HepG2 (cell line): ENCODE measurements at regions not wholly inside any gene's neighbourhood (a gene's known extent, or its start where the extent isn't known, plus 50 kb on each side); places are given as distances from the start of the nearest gene placed in this dataset.

Experiments used
- ATAC-seq: fragments of 200-7000 bp; cut with Tn5 transposase; 3 replicates; pipeline ENCODE4 v1.9.1; 2020; ENCODE audit warnings: mild to moderate bottlenecking, moderate library complexity
- BruUV-seq: library from RNA; stranded (reverse); fragments of 400-500 nt; replicated peaks from 2 replicates; lab custom pipeline; 2021; lab: Mats Ljungman, UMichigan
- CTCF ChIA-PET: fragments of 300-600 bp; formaldehyde crosslinking; extraction: SDS; loops from one replicate; lab custom pipeline; 2021; ENCODE audit warnings: low total read pairs, inconsistent platforms, low intra/inter-chr PET ratio; lab: Yijun Ruan, JAX
- POLR2A ChIA-PET: fragments of 350-600 bp; sonication (Branson Sonifier 250); formaldehyde crosslinking; loops from one replicate; lab custom pipeline; 2020; ENCODE audit warnings: antibody characterized with exemption, inconsistent platforms; lab: Yijun Ruan, JAX
- DNase-seq: peaks from one replicate; pipeline ENCODE4 v3.0.0-alpha.2; 2015; ENCODE audit warnings: low spot score
- FAIRE-seq: peaks from 3 replicates; lab custom pipeline; 2011; peaks lifted over from hg19 to GRCh38; lab: Jason Lieb, UNC
- H2AFZ ChIP-seq: one replicate; pipeline ENCODE4 v1.6.1; 2011; ENCODE audit warnings: low read length, inconsistent platforms
- H3K27ac ChIP-seq: fragments of 300-600 bp; 3 replicates; pipeline ENCODE4 v1.8.0; 2011; ENCODE audit warnings: mixed run types, mild to moderate bottlenecking, mixed read lengths, low read length, inconsistent platforms; ENCODE audit not compliant: insufficient read depth; ENCODE audit errors: extremely low read length
- H3K27me3 ChIP-seq, 2 experiments: fragments of 200-600 bp in 1 of 2; 2 replicates in 1 of 2; 3 replicates in 1 of 2; pipeline versions ENCODE4 v1.6.0 to v1.8.0; 2011; ENCODE audit warnings: low read length in 2 of 2, mild to moderate bottlenecking in 2 of 2, moderate library complexity in 2 of 2, inconsistent platforms in 1 of 2; ENCODE audit not compliant: insufficient read depth in 2 of 2, control insufficient read depth in 1 of 2
- H3K36me3 ChIP-seq, 2 experiments: fragments of 200-600 bp in 1 of 2; replicated peaks in 1 of 2; 2 replicates in 1 of 2; 3 replicates in 1 of 2; pipeline versions ENCODE4 v1.5.1 to v1.8.0; 2011; ENCODE audit warnings: low read length in 2 of 2, inconsistent platforms in 1 of 2; ENCODE audit not compliant: insufficient read depth in 2 of 2, control insufficient read depth in 1 of 2
- H3K4me1 ChIP-seq: 2 replicates; pipeline ENCODE4 v1.5.1; 2012; ENCODE audit warnings: low read length, inconsistent platforms; ENCODE audit not compliant: insufficient read depth
- H3K4me2 ChIP-seq: 2 replicates; pipeline ENCODE4 v1.6.0; 2011; ENCODE audit warnings: low read depth, low read length, inconsistent platforms
- H3K4me3 ChIP-seq, 3 experiments: fragments of 200-600 bp in 1 of 3; sonication (generic), shearing (Covaris generic) in 1 of 3; replicated peaks in 1 of 3; 2 replicates each; pipeline ENCODE4 v1.5.1; 2011 to 2016; ENCODE audit warnings: low read length in 3 of 3, inconsistent platforms in 2 of 3, low read depth in 2 of 3, mild to moderate bottlenecking in 2 of 3, control low read depth in 1 of 3, mixed read lengths in 1 of 3; ENCODE audit not compliant: insufficient read depth in 1 of 3
- H3K79me2 ChIP-seq: one replicate; pipeline ENCODE4 v1.6.1; 2011; ENCODE audit warnings: low read length, inconsistent platforms; ENCODE audit not compliant: insufficient read depth
- H3K9ac ChIP-seq: 2 replicates; pipeline ENCODE4 v1.6.0; 2011; ENCODE audit warnings: mild to moderate bottlenecking, low read depth, low read length, inconsistent platforms; ENCODE audit not compliant: insufficient read depth
- H3K9me3 ChIP-seq: 2 replicates; pipeline ENCODE4 v1.5.1; 2012; ENCODE audit warnings: mild to moderate bottlenecking, low read length
- H4K20me1 ChIP-seq: 2 replicates; pipeline ENCODE4 v1.6.0; 2011; ENCODE audit warnings: inconsistent platforms, mild to moderate bottlenecking, low read length, moderate library complexity; ENCODE audit not compliant: insufficient read depth
- ESRRA ChIP-seq: sonication (generic); formaldehyde crosslinking; IDR thresholded peaks from 2 replicates; pipeline ENCODE4 v1.5.1; 2020; ENCODE audit warnings: mild to moderate bottlenecking, low read depth, missing genetic modification reagents
- HMGA1 ChIP-seq: sonication (generic); formaldehyde crosslinking; conservative IDR thresholded peaks from 2 replicates; pipeline ENCODE4 v1.4.0; 2020; ENCODE audit warnings: missing genetic modification reagents
- NR2F2 ChIP-seq: IDR thresholded peaks from 2 replicates; pipeline ENCODE4 v1.6.1; 2012; ENCODE audit warnings: low read depth, inconsistent platforms, borderline replicate concordance
- PRMT3 ChIP-seq: sonication (generic); formaldehyde crosslinking; IDR thresholded peaks from 2 replicates; pipeline ENCODE4 v1.8.1; 2022; ENCODE audit warnings: low read depth, mild to moderate bottlenecking, moderate library complexity, missing genetic modification reagents, borderline replicate concordance
- SMAD3 ChIP-seq: sonication (generic); formaldehyde crosslinking; IDR thresholded peaks from 2 replicates; pipeline ENCODE4 v1.4.0; 2020; ENCODE audit warnings: missing genetic modification reagents
- SMARCE1 ChIP-seq: fragments of 450-650 bp; IDR thresholded peaks from 2 replicates; pipeline ENCODE4 v1.6.1; 2017; ENCODE audit warnings: borderline replicate concordance
- SRSF1 ChIP-seq: fragments of 200-400 bp; formaldehyde crosslinking; optimal IDR thresholded peaks from 2 replicates; pipeline ENCODE3; 2017; ENCODE audit warnings: mild to moderate bottlenecking, low read depth, low read length, moderate library complexity
- TBX3 ChIP-seq: fragments of 450-650 bp; IDR thresholded peaks from 2 replicates; pipeline ENCODE4 v1.6.1; 2017; ENCODE audit warnings: antibody characterized with exemption, mild to moderate bottlenecking, inconsistent platforms, borderline replicate concordance
- TOPORS ChIP-seq: sonication (generic); formaldehyde crosslinking; IDR thresholded peaks from 2 replicates; pipeline ENCODE4 v1.8.0; 2023; ENCODE audit warnings: mild to moderate bottlenecking, missing genetic modification reagents
- ZNF616 ChIP-seq: sonication (generic); formaldehyde crosslinking; IDR thresholded peaks from 2 replicates; pipeline ENCODE4 v1.5.0; 2020; ENCODE audit warnings: low read depth, mild to moderate bottlenecking, missing genetic modification reagents
- ZNF629 ChIP-seq: sonication (generic); formaldehyde crosslinking; conservative IDR thresholded peaks from 2 replicates; pipeline ENCODE4 v1.5.0; 2020; ENCODE audit warnings: missing genetic modification reagents
- ZNF7 ChIP-seq: IDR thresholded peaks from 2 replicates; pipeline ENCODE4 v1.6.1; 2016; ENCODE audit warnings: missing biosample characterization, missing genetic modification reagents
- ZNF749 ChIP-seq: sonication (generic); formaldehyde crosslinking; IDR thresholded peaks from 2 replicates; pipeline ENCODE4 v1.8.0; 2022; ENCODE audit warnings: mild to moderate bottlenecking, missing genetic modification reagents, moderate library complexity, borderline replicate concordance
- WGBS: methylation state at CpG from one replicate; pipeline ENCODE4 v1.1.6; 2017; ENCODE audit warnings: low lambda C conversion rate; 5-methylcytosine and 5-hydroxymethylcytosine counted together
- in situ Hi-C: cut with HindIII; loops from 2 replicates; pipeline ENCODE4 v1.10.0; 2017; ENCODE audit warnings: low pct_unique_long_range_greater_than_20kb; ENCODE audit not compliant: extremely low pct_ligation_motif_present
- intact Hi-C: fragments of 100-400 bp; cut with micrococcal nuclease; formaldehyde crosslinking; loops from one replicate; pipeline ENCODE4 v1.10.0; 2022; ENCODE audit not compliant: unreplicated experiment
- TF ChIP-seq, protein P1 (sequence below): conservative IDR thresholded peaks from 2 replicates; pipeline ENCODE4 v1.6.1; 2018; ENCODE audit warnings: missing genetic modification reagents
- TF ChIP-seq, protein P2 (sequence below): fragments of 450-650 bp; IDR thresholded peaks from 2 replicates; pipeline ENCODE4 v1.6.1; 2016

DNA sequence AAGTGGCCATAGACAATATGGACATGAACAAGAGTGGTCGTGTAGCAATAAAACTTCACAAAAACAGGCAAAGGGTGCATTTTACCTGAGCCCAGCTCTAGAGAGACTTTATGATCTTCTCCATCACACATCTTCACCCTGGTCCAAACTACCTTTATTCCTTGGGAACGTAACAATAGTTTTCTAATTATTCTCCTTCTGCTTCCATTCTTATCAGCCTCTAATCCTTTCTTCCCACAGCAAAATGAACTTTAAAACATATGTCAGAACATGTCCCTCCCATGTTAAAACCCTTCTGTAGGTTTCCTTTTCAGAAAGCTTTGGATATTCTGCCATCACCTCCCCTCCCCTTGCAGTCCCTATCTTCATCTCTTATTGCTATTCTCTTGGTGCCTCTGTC, 395.2 kb upstream of the PLXNA2 start (continued):
- TF ChIP-seq, protein P1, sequence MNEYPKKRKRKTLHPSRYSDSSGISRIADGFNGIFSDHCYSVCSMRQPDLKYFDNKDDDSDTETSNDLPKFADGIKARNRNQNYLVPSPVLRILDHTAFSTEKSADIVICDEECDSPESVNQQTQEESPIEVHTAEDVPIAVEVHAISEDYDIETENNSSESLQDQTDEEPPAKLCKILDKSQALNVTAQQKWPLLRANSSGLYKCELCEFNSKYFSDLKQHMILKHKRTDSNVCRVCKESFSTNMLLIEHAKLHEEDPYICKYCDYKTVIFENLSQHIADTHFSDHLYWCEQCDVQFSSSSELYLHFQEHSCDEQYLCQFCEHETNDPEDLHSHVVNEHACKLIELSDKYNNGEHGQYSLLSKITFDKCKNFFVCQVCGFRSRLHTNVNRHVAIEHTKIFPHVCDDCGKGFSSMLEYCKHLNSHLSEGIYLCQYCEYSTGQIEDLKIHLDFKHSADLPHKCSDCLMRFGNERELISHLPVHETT (CRISPR knock-in tag) = no peak
- no peak for TF ChIP-seq ZNF629
- TF ChIP-seq ESRRA (CRISPR knock-in tag) = no peak

DNA sequence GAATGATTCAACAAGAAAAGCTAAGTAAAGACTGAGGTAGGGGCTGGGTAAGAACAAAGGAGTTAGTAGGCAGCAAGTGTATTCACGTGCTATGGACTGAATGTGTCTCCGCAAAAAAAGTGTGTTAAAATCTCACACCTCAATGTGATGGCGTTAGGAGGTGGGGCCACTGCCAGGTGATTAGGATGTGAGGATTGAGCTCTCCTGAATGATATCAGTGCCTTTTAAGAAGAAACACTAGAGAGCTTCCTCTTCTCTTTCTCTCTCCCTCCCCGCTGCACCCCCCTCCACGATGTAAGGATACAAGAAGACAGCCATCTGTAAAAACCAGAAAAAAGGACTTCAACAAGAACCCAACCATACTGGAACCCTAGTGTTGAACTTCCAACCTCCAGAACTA, 396.1 kb upstream of the PLXNA2 start:
- ChIA-PET CTCF (no interaction called here), POLR2A (no interaction called here)
- WGBS = 25% methylated on average over 5 of the region's 5 CpGs
- Histone ChIP-seq H3K4me1 (no peaks in the 10 kb centered on the region), H3K36me3 (no peaks in the 10 kb centered on the region), H3K4me3 (no peak overlapping the region), H4K20me1 (no peaks in the 10 kb centered on the region), H3K27me3 (no peaks in the 10 kb centered on the region), H3K4me2 (no peak overlapping the region), H2AFZ (no peak overlapping the region), H3K9me3 (no peaks in the 10 kb centered on the region), H3K27ac (no peak overlapping the region), H3K79me2 (no peaks in the 10 kb centered on the region), H3K9ac (no peak overlapping the region)
- FAIRE-seq = no peak
- no peak for DNase-seq
- TF ChIP-seq, protein P2, sequence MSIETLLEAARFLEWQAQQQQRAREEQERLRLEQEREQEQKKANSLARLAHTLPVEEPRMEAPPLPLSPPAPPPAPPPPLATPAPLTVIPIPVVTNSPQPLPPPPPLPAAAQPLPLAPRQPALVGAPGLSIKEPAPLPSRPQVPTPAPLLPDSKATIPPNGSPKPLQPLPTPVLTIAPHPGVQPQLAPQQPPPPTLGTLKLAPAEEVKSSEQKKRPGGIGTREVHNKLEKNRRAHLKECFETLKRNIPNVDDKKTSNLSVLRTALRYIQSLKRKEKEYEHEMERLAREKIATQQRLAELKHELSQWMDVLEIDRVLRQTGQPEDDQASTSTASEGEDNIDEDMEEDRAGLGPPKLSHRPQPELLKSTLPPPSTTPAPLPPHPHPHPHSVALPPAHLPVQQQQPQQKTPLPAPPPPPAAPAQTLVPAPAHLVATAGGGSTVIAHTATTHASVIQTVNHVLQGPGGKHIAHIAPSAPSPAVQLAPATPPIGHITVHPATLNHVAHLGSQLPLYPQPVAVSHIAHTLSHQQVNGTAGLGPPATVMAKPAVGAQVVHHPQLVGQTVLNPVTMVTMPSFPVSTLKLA = no peak
- TF ChIP-seq ZNF7 (no peak), ZNF616 (CRISPR knock-in tag) (no peak), ZNF749 (CRISPR knock-in tag) (no peak), SMAD3 (CRISPR knock-in tag) (no peak), TBX3 (no peak), PRMT3 (CRISPR knock-in tag) (no peak), HMGA1 (CRISPR knock-in tag) (no peak), NR2F2 (no peak), TOPORS (CRISPR knock-in tag) (no peak), SRSF1 (no peak), SMARCE1 (no peak)
- BruUV-seq = no TSS peak
- ATAC-seq = no peak
- in situ Hi-C loops (loop anchor here (25.0 kb wide), 1 partner anchor 628 kb away; no protein-coding TSS in a partner anchor), intact Hi-C loops (no loop called here)
